Non-pigmented ciliary epithelial cell (primary cell): ENCODE measurements at regions not wholly inside any gene's neighbourhood (a gene's known extent, or its start where the extent isn't known, plus 50 kb on each side); places are given as distances from the start of the nearest gene placed in this dataset.
A peak's percentile ranks its signal among the peaks of the same experiment; 100 is the strongest.
"Not testable (repeated sequence)": the region's sequence is repeated elsewhere in the genome, so short reads cannot be mapped to it uniquely, and the experiment has no call there.

Experiments
- DNase-seq: peaks from one replicate; pipeline ENCODE4 v3.0.0-alpha.2; 2010; ENCODE audit warnings: low read depth

GRCh38 chr12:7591531-7591930, 74.2 kb downstream of the APOBEC1 start:
- no peak for DNase-seq

- not testable (repeated sequence) for DNase-seq
Measured at GRCh38 chr12:7590085-7590484, 75.6 kb downstream of the APOBEC1 start.

DNA sequence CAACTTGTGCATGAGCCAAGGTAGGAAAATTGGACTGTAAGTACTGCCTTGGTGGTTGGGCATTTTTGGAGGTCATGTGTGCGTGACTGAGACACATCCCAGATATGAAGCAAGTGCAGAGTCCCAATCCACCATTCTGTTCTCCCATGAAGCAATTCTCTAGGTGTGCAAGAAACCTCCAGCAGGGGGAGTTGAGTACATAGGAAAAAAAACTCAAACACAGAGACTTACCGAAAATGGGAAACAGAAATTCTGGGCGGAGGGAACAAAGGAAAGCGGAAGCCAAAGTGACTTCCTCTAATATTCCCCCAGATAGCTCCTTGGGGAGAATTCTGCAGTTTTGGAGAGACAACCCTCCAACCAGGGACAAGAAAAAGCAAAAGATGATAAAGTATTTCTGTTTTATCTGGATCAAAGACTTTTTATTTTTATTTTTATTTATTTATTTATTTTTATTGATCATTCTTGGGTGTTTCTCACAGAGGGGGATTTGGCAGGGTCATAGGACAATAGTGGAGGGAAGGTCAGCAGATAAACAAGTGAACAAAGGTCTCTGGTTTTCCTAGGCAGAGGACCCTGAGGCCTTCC, 76.9 kb downstream of the APOBEC1 start:
- DNase-seq = peak; percentile 10

- not testable (repeated sequence) for DNase-seq
Measured at GRCh38 chr12:7584137-7584536, 80.6 kb upstream of the CD163 start.

DNA sequence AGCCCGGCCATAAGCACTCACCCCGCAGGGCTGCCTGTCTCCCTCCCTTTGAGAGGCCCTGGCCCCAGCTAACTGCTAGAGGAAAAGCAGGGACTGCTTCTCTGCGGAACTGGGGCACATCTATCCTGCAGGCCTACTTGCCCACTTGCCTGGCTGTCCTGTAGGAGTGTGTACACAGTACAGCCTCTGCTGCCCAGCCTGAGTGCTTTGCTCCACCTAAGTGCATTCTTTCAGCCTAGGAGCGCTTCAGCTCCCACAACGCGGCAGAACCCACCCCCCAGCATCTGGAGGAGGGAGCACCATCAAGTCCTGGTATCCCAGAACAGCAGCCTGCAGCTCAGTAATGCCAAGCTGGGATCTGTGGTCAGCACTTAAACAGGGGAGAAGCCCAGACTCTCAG, 79.9 kb upstream of the CD163 start:
- DNase-seq = no peak

DNA sequence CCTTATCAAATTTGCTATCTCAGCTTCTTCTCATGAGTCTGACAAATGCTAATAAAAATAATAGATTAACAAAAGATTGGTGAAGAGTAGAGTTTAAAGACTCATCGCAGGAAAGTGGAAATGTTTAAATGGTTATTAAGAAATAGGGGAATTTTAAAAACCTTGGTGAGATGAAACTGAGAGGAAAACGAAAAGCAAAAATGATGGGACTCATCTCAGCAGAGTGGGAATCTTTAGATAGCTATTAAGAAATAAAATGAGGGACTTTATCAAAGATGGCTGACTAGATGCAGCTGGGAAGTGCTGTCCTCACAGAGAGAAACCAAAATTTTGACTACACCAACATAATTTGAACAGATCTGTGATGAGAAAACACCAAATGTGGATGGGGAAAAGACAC, 79.2 kb upstream of the CD163 start:
- DNase-seq = no peak

DNA sequence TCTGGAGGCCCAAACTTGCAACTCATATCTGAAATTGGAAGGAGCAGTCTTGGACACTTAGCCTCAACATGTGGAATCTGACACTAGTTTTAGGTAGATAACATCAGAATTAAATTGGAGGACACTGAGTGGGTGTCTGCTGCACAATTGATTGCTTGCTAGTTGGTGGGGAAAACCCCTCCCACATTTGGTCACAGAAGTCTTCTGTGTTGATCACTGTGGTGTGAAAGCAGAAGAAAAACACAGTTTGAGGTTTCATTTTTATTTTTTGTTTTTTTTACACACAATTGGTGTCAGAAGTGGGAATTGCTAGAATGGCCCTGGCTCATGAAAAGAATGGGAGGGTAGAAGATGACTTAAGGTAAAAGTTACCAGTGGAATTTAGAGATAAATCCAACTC, 78.0 kb upstream of the CD163 start:
- DNase-seq = no peak

- no peak for DNase-seq
Measured at GRCh38 chr12:7581046-7581445, 77.5 kb upstream of the CD163 start.

GRCh38 chr12:7571257-7571656, 67.7 kb upstream of the CD163 start:
- no peak for DNase-seq

- DNase-seq = no peak
Measured at GRCh38 chr12:7557227-7557626, 53.6 kb upstream of the CD163 start.

- peak; percentile 63 for DNase-seq
Measured at GRCh38 chr12:7555752-7556151, 52.2 kb upstream of the CD163 start.

DNA sequence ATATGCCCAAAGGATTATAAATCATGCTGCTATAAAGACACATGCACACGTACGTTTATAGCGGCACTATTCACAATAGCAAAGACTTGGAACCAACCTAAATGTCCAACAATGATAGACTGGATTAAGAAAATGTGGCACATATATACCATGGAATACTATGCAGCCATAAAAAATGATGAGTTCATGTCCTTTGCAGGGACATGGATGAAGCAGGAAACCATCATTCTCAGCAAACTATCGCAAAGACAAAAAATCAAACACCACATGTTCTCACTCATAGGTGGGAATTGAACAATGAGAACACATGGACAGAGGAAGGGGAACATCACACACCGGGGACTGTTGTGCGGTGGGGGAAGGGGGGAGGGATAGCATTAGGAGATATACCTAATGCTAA, 51.3 kb upstream of the CD163 start:
- DNase-seq = not testable (repeated sequence)
